T-helper 2 cell (primary cell): ENCODE measurements at regions not wholly inside any gene's neighbourhood (a gene's known extent, or its start where the extent isn't known, plus 50 kb on each side); places are given as distances from the start of the nearest gene placed in this dataset.

Experiments used
- DNase-seq, 5 experiments: peaks; one replicate each; pipeline versions ENCODE4 v3.0.0 to v3.0.0-alpha.2; 2012 to 2022

- DNase-seq = no peak
Measured at GRCh38 chr21:21605521-21605920, 607.3 kb downstream of the NCAM2 start.

GRCh38 chr21:21606041-21606440 is 607.8 kb downstream of the NCAM2 start:
- no peak for DNase-seq

- no peak for DNase-seq
Measured at GRCh38 chr21:21612466-21612865, 614.3 kb downstream of the NCAM2 start.

GRCh38 chr21:21614966-21615365 is 616.8 kb downstream of the NCAM2 start:
- DNase-seq = no peak

- no peak for DNase-seq
Measured at GRCh38 chr21:21622460-21623234, 624.4 kb downstream of the NCAM2 start.

- DNase-seq = no peak
Measured at GRCh38 chr21:21624674-21625073, 626.5 kb downstream of the NCAM2 start.

- DNase-seq = no peak
Measured at GRCh38 chr21:21631961-21632360, 633.8 kb downstream of the NCAM2 start.

- DNase-seq = no peak
Measured at GRCh38 chr21:21632926-21633325, 634.7 kb downstream of the NCAM2 start.

- no peak for DNase-seq
Measured at GRCh38 chr21:21661741-21662140, 663.5 kb downstream of the NCAM2 start.

- no peak for DNase-seq
Measured at GRCh38 chr21:21662776-21663175, 664.6 kb downstream of the NCAM2 start.

- no peak for DNase-seq
Measured at GRCh38 chr21:21664871-21665270, 666.7 kb downstream of the NCAM2 start.

GRCh38 chr21:21666689-21667088 is 668.5 kb downstream of the NCAM2 start:
- DNase-seq = no peak

- no peak for DNase-seq
Measured at GRCh38 chr21:21668198-21668597, 670.0 kb downstream of the NCAM2 start.

- DNase-seq = no peak
Measured at GRCh38 chr21:21673959-21674358, 675.8 kb downstream of the NCAM2 start.

- DNase-seq = no peak
Measured at GRCh38 chr21:21675601-21676000, 677.4 kb downstream of the NCAM2 start.

GRCh38 chr21:21682172-21682571 is 684.0 kb downstream of the NCAM2 start:
- no peak for DNase-seq

GRCh38 chr21:21688889-21689288 is 690.7 kb downstream of the NCAM2 start:
- DNase-seq = peak in 1 of 5 experiments; percentile 3

- no peak for DNase-seq
Measured at GRCh38 chr21:21690068-21690665, 692.0 kb downstream of the NCAM2 start.

GRCh38 chr21:21712748-21713520 is 714.7 kb downstream of the NCAM2 start:
- DNase-seq = no peak

- no peak for DNase-seq
Measured at GRCh38 chr21:21713651-21714180, 715.5 kb downstream of the NCAM2 start.

GRCh38 chr21:21714426-21714825 is 716.2 kb downstream of the NCAM2 start:
- DNase-seq = no peak

- DNase-seq = no peak
Measured at GRCh38 chr21:21715266-21715969, 717.2 kb downstream of the NCAM2 start.

- DNase-seq = no peak
Measured at GRCh38 chr21:21722731-21723130, 724.5 kb downstream of the NCAM2 start.
